ENCODE measurements at regions not wholly inside any gene's neighbourhood (a gene's known extent, or its start where the extent isn't known, plus 50 kb on each side); places are given as distances from the start of the nearest gene placed in this dataset.
"Not testable (repeated sequence)": the region's sequence is repeated elsewhere in the genome, so short reads cannot be mapped to it uniquely, and the experiment has no call there.

GRCh38 chr5:68662804-68663307 is 431.0 kb upstream of the SLC30A5 start:
- no peaks in the 10 kb centered on the region for H3K4me1 Mint-ChIP-seq
- no peak for ATAC-seq (ENCODE audit: low read depth)
- DNase-seq: no peak
- POLR2A ChIA-PET: no interaction called here
- H3K4me3 Mint-ChIP-seq: no peak overlapping the region
- no peaks in the 10 kb centered on the region for H3K36me3 Mint-ChIP-seq
- no peak overlapping the region for H3K27ac Mint-ChIP-seq
- H3K27me3 Mint-ChIP-seq: no peaks in the 10 kb centered on the region
- H3K9me3 Mint-ChIP-seq: peaks cover 2% of the 10 kb centered on the region

GRCh38 chr5:68669864-68670575 is 423.8 kb upstream of the SLC30A5 start:
- Mint-ChIP-seq H3K4me3 (no peak overlapping the region), H3K4me1 (peaks cover 1% of the 10 kb centered on the region), H3K27ac (no peak overlapping the region), H3K36me3 (no peaks in the 10 kb centered on the region), H3K27me3 (no peaks in the 10 kb centered on the region), H3K9me3 (no peaks in the 10 kb centered on the region)
- ATAC-seq (ENCODE audit: low read depth): no peak
- POLR2A ChIA-PET: no interaction called here
- no peak for DNase-seq

- no peak overlapping the region for H3K27ac Mint-ChIP-seq
- H3K4me3 Mint-ChIP-seq: no peak overlapping the region
Observed at GRCh38 chr5:68673106-68673822, 420.6 kb upstream of the SLC30A5 start.

GRCh38 chr5:68673823-68674180 is 420.0 kb upstream of the SLC30A5 start:
- H3K36me3 Mint-ChIP-seq: no peaks in the 10 kb centered on the region
- H3K4me3 Mint-ChIP-seq: no peak overlapping the region
- no peaks in the 10 kb centered on the region for H3K9me3 Mint-ChIP-seq
- H3K27me3 Mint-ChIP-seq: no peaks in the 10 kb centered on the region
- peaks cover under 1% of the 10 kb centered on the region for H3K4me1 Mint-ChIP-seq
- ATAC-seq (ENCODE audit: low read depth) (no peak), DNase-seq (no peak)
- no peak overlapping the region for H3K27ac Mint-ChIP-seq
- POLR2A ChIA-PET: no interaction called here

More at GRCh38 chr5:68673106-68673822, 420.6 kb upstream of the SLC30A5 start:
- Mint-ChIP-seq H3K4me1 (peaks cover 1% of the 10 kb centered on the region), H3K9me3 (no peaks in the 10 kb centered on the region), H3K36me3 (no peaks in the 10 kb centered on the region), H3K27me3 (no peaks in the 10 kb centered on the region)
- POLR2A ChIA-PET: interaction anchor here (0.6 kb wide), 1 partner anchor 17 kb away, joined by 3 read pairs; no protein-coding TSS in a partner anchor
- DNase-seq (no peak), ATAC-seq (ENCODE audit: low read depth) (no peak)

GRCh38 chr5:68679041-68679440 is 414.8 kb upstream of the SLC30A5 start:
- Mint-ChIP-seq H3K9me3 (no peaks in the 10 kb centered on the region), H3K36me3 (no peaks in the 10 kb centered on the region), H3K27ac (no peak overlapping the region), H3K4me1 (no peaks in the 10 kb centered on the region), H3K4me3 (no peak overlapping the region), H3K27me3 (peaks cover 7% of the 10 kb centered on the region)
- POLR2A ChIA-PET: no interaction called here
- ATAC-seq (ENCODE audit: low read depth): no peak
- no peak for DNase-seq

GRCh38 chr5:68680366-68680765 is 413.4 kb upstream of the SLC30A5 start:
- Mint-ChIP-seq H3K4me1 (no peaks in the 10 kb centered on the region), H3K27ac (no peak overlapping the region), H3K9me3 (no peaks in the 10 kb centered on the region), H3K27me3 (peaks cover 7% of the 10 kb centered on the region), H3K36me3 (no peaks in the 10 kb centered on the region), H3K4me3 (no peak overlapping the region)
- DNase-seq: no peak
- no peak for ATAC-seq (ENCODE audit: low read depth)
- POLR2A ChIA-PET: no interaction called here

- H3K36me3 Mint-ChIP-seq: no peaks in the 10 kb centered on the region
- no peak for ATAC-seq (ENCODE audit: low read depth)
- no peak overlapping the region for H3K4me3 Mint-ChIP-seq
- H3K9me3 Mint-ChIP-seq: no peaks in the 10 kb centered on the region
- H3K4me1 Mint-ChIP-seq: no peaks in the 10 kb centered on the region
- no peak for DNase-seq
- peaks cover 7% of the 10 kb centered on the region for H3K27me3 Mint-ChIP-seq
- POLR2A ChIA-PET: no interaction called here
- H3K27ac Mint-ChIP-seq: no peak overlapping the region
Observed at GRCh38 chr5:68681929-68682328, 411.9 kb upstream of the SLC30A5 start.

- H3K4me3 Mint-ChIP-seq: no peak overlapping the region
- no peaks in the 10 kb centered on the region for H3K36me3 Mint-ChIP-seq
- no peak for DNase-seq
- H3K4me1 Mint-ChIP-seq: no peaks in the 10 kb centered on the region
- H3K9me3 Mint-ChIP-seq: no peaks in the 10 kb centered on the region
- no peak overlapping the region for H3K27ac Mint-ChIP-seq
- peaks cover 7% of the 10 kb centered on the region for H3K27me3 Mint-ChIP-seq
- POLR2A ChIA-PET: no interaction called here
- ATAC-seq (ENCODE audit: low read depth): no peak
Observed at GRCh38 chr5:68682400-68683160, 411.2 kb upstream of the SLC30A5 start.

GRCh38 chr5:68683632-68684036 is 410.2 kb upstream of the SLC30A5 start:
- Mint-ChIP-seq H3K27me3 (peaks cover 7% of the 10 kb centered on the region), H3K27ac (no peak overlapping the region), H3K9me3 (no peaks in the 10 kb centered on the region), H3K36me3 (no peaks in the 10 kb centered on the region), H3K4me1 (no peaks in the 10 kb centered on the region), H3K4me3 (no peak overlapping the region)
- DNase-seq (no peak), ATAC-seq (ENCODE audit: low read depth) (no peak)
- POLR2A ChIA-PET: no interaction called here

- H3K4me3 Mint-ChIP-seq: no peak overlapping the region
- DNase-seq: no peak
- H3K36me3 Mint-ChIP-seq: no peaks in the 10 kb centered on the region
- POLR2A ChIA-PET: no interaction called here
- H3K9me3 Mint-ChIP-seq: peaks cover 1% of the 10 kb centered on the region
- H3K27me3 Mint-ChIP-seq: peaks cover 4% of the 10 kb centered on the region
- H3K4me1 Mint-ChIP-seq: no peaks in the 10 kb centered on the region
- no peak for ATAC-seq (ENCODE audit: low read depth)
- H3K27ac Mint-ChIP-seq: no peak overlapping the region
Observed at GRCh38 chr5:68685863-68686262, 408.0 kb upstream of the SLC30A5 start.

- POLR2A ChIA-PET: no interaction called here
Observed at GRCh38 chr5:68688547-68688946, 405.3 kb upstream of the SLC30A5 start.

GRCh38 chr5:68689010-68689409 is 404.8 kb upstream of the SLC30A5 start:
- no peak overlapping the region for H3K27ac Mint-ChIP-seq
- H3K4me3 Mint-ChIP-seq: no peak overlapping the region
- peaks cover 9% of the 10 kb centered on the region for H3K9me3 Mint-ChIP-seq
- H3K4me1 Mint-ChIP-seq: no peaks in the 10 kb centered on the region
- ATAC-seq (ENCODE audit: low read depth) (no peak), DNase-seq (no peak)
- POLR2A ChIA-PET: no interaction called here
- H3K27me3 Mint-ChIP-seq: peaks cover 2% of the 10 kb centered on the region
- H3K36me3 Mint-ChIP-seq: peaks cover 5% of the 10 kb centered on the region

More at GRCh38 chr5:68688547-68688946, 405.3 kb upstream of the SLC30A5 start:
- H3K27ac Mint-ChIP-seq: no peak overlapping the region
- no peak for DNase-seq
- H3K36me3 Mint-ChIP-seq: peaks cover 5% of the 10 kb centered on the region
- H3K4me1 Mint-ChIP-seq: no peaks in the 10 kb centered on the region
- ATAC-seq (ENCODE audit: low read depth): no peak
- no peak overlapping the region for H3K4me3 Mint-ChIP-seq
- H3K9me3 Mint-ChIP-seq: peaks cover 8% of the 10 kb centered on the region
- H3K27me3 Mint-ChIP-seq: peaks cover 2% of the 10 kb centered on the region

GRCh38 chr5:68691874-68692273 is 401.9 kb upstream of the SLC30A5 start:
- H3K36me3 Mint-ChIP-seq; H3K4me3 Mint-ChIP-seq; POLR2A ChIA-PET; ATAC-seq (ENCODE audit: low read depth); H3K4me1 Mint-ChIP-seq; DNase-seq; H3K27ac Mint-ChIP-seq; H3K27me3 Mint-ChIP-seq: not testable (repeated sequence)
- H3K9me3 Mint-ChIP-seq: peaks cover 11% of the 10 kb centered on the region

Measured in activated naive CD8-positive, alpha-beta T cell treated with anti-CD3 and anti-CD28 coated beads, Interleukin-2, amount 10 ng/mL, durations not matched to agents 7 days and 5 days (primary cell).